ENCODE measurements at regions not wholly inside any gene's neighbourhood (a gene's known extent, or its start where the extent isn't known, plus 50 kb on each side); places are given as distances from the start of the nearest gene placed in this dataset.

- H3K9me2 ChIP-seq (ENCODE audit: insufficient read depth): no peaks in the 10 kb centered on the region
- TF ChIP-seq REST (IDR thresholded peaks at IDR 0.05; ENCODE audit: low read depth): no peak
- TF ChIP-seq TCF7L2 (IDR thresholded peaks at IDR 0.05; ENCODE audit: borderline replicate concordance, extremely low read depth, insufficient read depth, insufficient read length): no peak
- no peak for TF ChIP-seq POLR2A (IDR thresholded peaks at IDR 0.05; ENCODE audit: borderline replicate concordance, extremely low read depth, insufficient read depth, insufficient read length)
- TF ChIP-seq ZFX (IDR thresholded peaks at IDR 0.05): no peak
- no peak for TF ChIP-seq MAX (IDR thresholded peaks at IDR 0.05)
- TF ChIP-seq SP1 (IDR thresholded peaks at IDR 0.05; ENCODE audit: low read depth): no peak
- no peak overlapping the region for H3K9ac ChIP-seq (ENCODE audit: low read length)
- no peaks in the 10 kb centered on the region for H3K4me1 ChIP-seq (ENCODE audit: control insufficient read depth in 1 of 2, insufficient read depth in 2 of 2, low read length in 2 of 2)
- H3K27ac ChIP-seq (ENCODE audit: low read depth, low read length): no peak overlapping the region
- CTCF ChIA-PET: no interaction called here
- no peak for DNase-seq (ENCODE audit: low read depth, low spot score)
- H3K27me3 ChIP-seq (ENCODE audit: insufficient read depth, low read length): no peaks in the 10 kb centered on the region
- no peaks in the 10 kb centered on the region for H4K20me1 ChIP-seq (ENCODE audit: insufficient read depth)
- no peak overlapping the region for H3K4me2 ChIP-seq (ENCODE audit: low read length)
- H3K79me2 ChIP-seq (ENCODE audit: insufficient read depth, low read length): no peaks in the 10 kb centered on the region
- H3K4me3 ChIP-seq (replicated peaks in 1 of 2; ENCODE audit: low read depth in 1 of 2, low read length in 2 of 2): no peak overlapping the region
- ATAC-seq: no peak
- no TSS peak for BruUV-seq (replicated peaks)
- RAD21 ChIA-PET (ENCODE audit: low non-redundant PET in 1 of 2, low total read pairs in 2 of 2, uncharacterized antibody in 2 of 2, unreplicated experiment in 2 of 2): no interaction called here
- intact Hi-C loops (cut with micrococcal nuclease): no loop called here
- H3K36me3 ChIP-seq (ENCODE audit: control insufficient read depth in 1 of 2, insufficient read depth in 2 of 2, low read length in 2 of 2): no peaks in the 10 kb centered on the region
- POLR2A ChIA-PET: no interaction called here
- peaks cover 10 to 11% of the 10 kb centered on the region in 2 experiments; a peak in 2 of 4 replicates for H3K9me3 ChIP-seq (ENCODE audit: control insufficient read depth in 1 of 2, insufficient read depth in 1 of 2, low read depth in 1 of 2, low read length in 2 of 2)
- H2AFZ ChIP-seq (ENCODE audit: low read depth, low read length, poor library complexity, severe bottlenecking): no peak overlapping the region
These were observed 447.6 kb downstream of the TOX3 start for GRCh38 chr16:52099382-52099781.

GRCh38 chr16:52095471-52095870 is 451.5 kb downstream of the TOX3 start:
- intact Hi-C loops (cut with micrococcal nuclease): no loop called here
- Histone ChIP-seq H3K4me2 (ENCODE audit: low read length) (no peak overlapping the region), H3K79me2 (ENCODE audit: insufficient read depth, low read length) (no peaks in the 10 kb centered on the region), H3K27ac (ENCODE audit: low read depth, low read length) (no peak overlapping the region), H4K20me1 (ENCODE audit: insufficient read depth) (no peaks in the 10 kb centered on the region), H3K9ac (ENCODE audit: low read length) (no peak overlapping the region), H3K9me2 (ENCODE audit: insufficient read depth) (no peaks in the 10 kb centered on the region), H3K36me3 (ENCODE audit: control insufficient read depth in 1 of 2, insufficient read depth in 2 of 2, low read length in 2 of 2) (no peaks in the 10 kb centered on the region), H3K4me1 (ENCODE audit: control insufficient read depth in 1 of 2, insufficient read depth in 2 of 2, low read length in 2 of 2) (no peaks in the 10 kb centered on the region), H2AFZ (ENCODE audit: low read depth, low read length, poor library complexity, severe bottlenecking) (no peak overlapping the region), H3K9me3 (ENCODE audit: control insufficient read depth in 1 of 2, insufficient read depth in 1 of 2, low read depth in 1 of 2, low read length in 2 of 2) (peaks cover 11% of the 10 kb centered on the region in 2 experiments; a peak in 3 of 4 replicates), H3K27me3 (ENCODE audit: insufficient read depth, low read length) (no peaks in the 10 kb centered on the region), H3K4me3 (replicated peaks in 1 of 2; ENCODE audit: low read depth in 1 of 2, low read length in 2 of 2) (no peak overlapping the region)
- no TSS peak for BruUV-seq (replicated peaks)
- ChIA-PET RAD21 (ENCODE audit: low non-redundant PET in 1 of 2, low total read pairs in 2 of 2, uncharacterized antibody in 2 of 2, unreplicated experiment in 2 of 2) (no interaction called here), POLR2A (no interaction called here), CTCF (no interaction called here)
- no peak for DNase-seq (ENCODE audit: low read depth, low spot score)
- no peak for ATAC-seq
- no peak for TF ChIP-seq CTCF (IDR thresholded peaks at IDR 0.05 in 2 of 3, conservative IDR thresholded peaks at IDR 0.05 in 1 of 3; ENCODE audit: borderline replicate concordance in 1 of 3, insufficient read depth in 1 of 3, low read depth in 2 of 3, low read length in 2 of 3)
- TF ChIP-seq ZNF274 (IDR thresholded peaks at IDR 0.05; ENCODE audit: low read depth, low read length): no peak
- no peak for TF ChIP-seq TCF7L2 (IDR thresholded peaks at IDR 0.05; ENCODE audit: borderline replicate concordance, extremely low read depth, insufficient read depth, insufficient read length)
- TF ChIP-seq EZH2phosphoT487 (IDR thresholded peaks at IDR 0.05; ENCODE audit: borderline replicate concordance): no peak
- no peak for TF ChIP-seq ELF1 (IDR thresholded peaks at IDR 0.05; ENCODE audit: borderline replicate concordance, low read depth)
- TF ChIP-seq ZFX (IDR thresholded peaks at IDR 0.05): no peak
- TF ChIP-seq RAD21 (IDR thresholded peaks at IDR 0.05; ENCODE audit: low read depth): no peak
- no peak for TF ChIP-seq YY1 (IDR thresholded peaks at IDR 0.05; ENCODE audit: extremely low read depth, insufficient replicate concordance, low read depth, low read length)
- no peak for TF ChIP-seq SIN3A (IDR thresholded peaks at IDR 0.05; ENCODE audit: low read depth)
- no peak for TF ChIP-seq ATF3 (IDR thresholded peaks at IDR 0.05)
- no peak for TF ChIP-seq POLR2AphosphoS5 (IDR thresholded peaks at IDR 0.05; ENCODE audit: low read depth, low read length)
- no peak for TF ChIP-seq EGR1 (IDR thresholded peaks at IDR 0.05; ENCODE audit: low read depth)
